ENCODE measurements at regions not wholly inside any gene's neighbourhood (a gene's known extent, or its start where the extent isn't known, plus 50 kb on each side); places are given as distances from the start of the nearest gene placed in this dataset.
A peak's percentile ranks its signal among the peaks of the same experiment; 100 is the strongest.
"Not testable (repeated sequence)": the region's sequence is repeated elsewhere in the genome, so short reads cannot be mapped to it uniquely, and the experiment has no call there.

DNA sequence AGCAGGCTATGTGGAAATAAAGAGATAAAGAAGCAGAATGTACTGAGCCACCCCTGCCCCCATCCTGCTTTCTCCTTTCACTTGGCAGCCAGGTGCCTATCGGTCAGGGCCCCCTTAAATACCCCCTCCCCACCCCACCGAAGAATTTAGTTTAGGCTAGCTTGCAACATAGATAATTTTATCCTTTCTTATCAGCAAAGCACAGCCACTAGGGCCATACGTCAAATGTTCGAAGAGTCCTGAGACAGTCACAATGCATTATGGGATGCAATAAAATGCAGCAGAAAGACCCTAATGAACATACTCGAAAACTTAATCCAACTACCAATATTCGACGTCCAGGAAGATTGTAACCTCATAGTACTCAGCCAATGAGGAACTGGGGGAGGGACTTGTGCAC is 71.4 kb downstream of the ZNF195 start:
- 28% methylated on average over 3 of the region's 7 CpGs for WGBS
- H3K27me3 ChIP-seq (ENCODE audit: control insufficient read depth, insufficient read depth); ATAC-seq; DNase-seq; H3K9me3 ChIP-seq (ENCODE audit: control insufficient read depth, low read length); H3K4me1 ChIP-seq (ENCODE audit: control insufficient read depth, insufficient read depth, low read length); H3K4me3 ChIP-seq (ENCODE audit: low read length); H3K27ac ChIP-seq (ENCODE audit: low read length); intact Hi-C loops (cut with DNase I): not testable (repeated sequence)

DNA sequence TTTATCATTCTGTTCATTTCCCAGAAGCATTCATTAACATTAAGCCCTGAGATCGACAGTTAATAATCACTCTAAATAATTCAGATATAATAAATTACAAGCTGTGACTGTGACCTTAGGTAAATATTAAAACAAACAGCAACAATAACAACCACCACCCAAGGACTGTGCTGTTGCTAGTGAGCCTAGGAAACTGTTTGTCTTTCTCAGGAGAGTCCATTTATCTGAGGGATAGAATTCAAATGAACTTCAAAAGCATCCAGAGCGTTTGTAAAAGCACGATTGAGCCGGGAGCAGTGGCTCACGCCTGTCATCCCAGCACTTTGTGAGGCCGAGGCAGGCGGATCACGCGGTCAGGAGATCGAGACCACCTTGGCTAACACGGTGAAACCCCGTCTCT is 68.8 kb upstream of the MRGPRE start:
- H3K4me3 ChIP-seq (ENCODE audit: low read length); intact Hi-C loops (cut with DNase I); DNase-seq; H3K27me3 ChIP-seq (ENCODE audit: control insufficient read depth, insufficient read depth); H3K27ac ChIP-seq (ENCODE audit: low read length); ATAC-seq; H3K4me1 ChIP-seq (ENCODE audit: control insufficient read depth, insufficient read depth, low read length); H3K9me3 ChIP-seq (ENCODE audit: control insufficient read depth, low read length): not testable (repeated sequence)
- WGBS, result no CpG with 5 or more reads among the region's 12 CpGs

DNA sequence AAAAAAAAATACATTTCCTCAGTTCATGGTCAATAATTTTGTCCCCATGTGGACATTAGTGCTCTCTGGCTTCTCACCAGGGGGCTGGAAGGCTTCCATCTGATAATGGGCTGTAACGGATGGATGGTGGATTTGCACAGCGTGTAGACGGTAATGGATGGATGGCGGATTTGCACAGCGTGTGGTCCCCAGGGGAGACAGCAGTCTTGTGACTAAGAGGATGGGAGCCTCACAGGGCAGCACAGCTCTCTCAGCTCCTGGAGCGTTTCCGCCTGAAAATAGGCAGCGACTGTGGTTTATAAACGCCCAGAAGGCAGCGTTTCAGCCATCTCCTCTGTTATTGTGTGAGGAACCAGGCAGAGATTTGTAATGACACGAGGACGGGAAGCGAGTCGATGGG is 68.4 kb upstream of the MRGPRE start:
- ATAC-seq; H3K4me3 ChIP-seq (ENCODE audit: low read length); H3K27ac ChIP-seq (ENCODE audit: low read length); H3K4me1 ChIP-seq (ENCODE audit: control insufficient read depth, insufficient read depth, low read length); DNase-seq; intact Hi-C loops (cut with DNase I); H3K9me3 ChIP-seq (ENCODE audit: control insufficient read depth, low read length); H3K27me3 ChIP-seq (ENCODE audit: control insufficient read depth, insufficient read depth): not testable (repeated sequence)
- no CpG with 5 or more reads among the region's 14 CpGs for WGBS

DNA sequence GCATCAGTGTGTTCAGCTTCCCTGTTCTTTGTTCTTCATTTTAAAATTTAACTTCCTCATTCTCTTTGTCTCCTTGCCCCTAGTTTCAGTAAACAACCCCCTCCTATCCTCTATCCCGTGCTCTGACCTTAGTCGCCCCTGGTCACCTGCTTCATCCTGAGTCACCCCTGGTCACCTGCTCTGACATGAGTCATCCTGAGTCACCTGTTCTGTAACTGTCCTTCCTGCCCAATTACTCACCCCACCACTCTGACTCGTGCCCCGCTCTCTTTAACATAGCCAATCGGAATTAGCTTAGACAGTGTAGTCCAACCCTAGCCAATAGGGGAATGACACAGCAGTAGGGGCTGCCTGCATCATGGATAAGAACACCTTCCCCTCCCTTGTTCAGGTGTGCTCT is 65.6 kb upstream of the MRGPRE start:
- H3K27ac ChIP-seq (ENCODE audit: low read length); intact Hi-C loops (cut with DNase I); ATAC-seq; H3K4me1 ChIP-seq (ENCODE audit: control insufficient read depth, insufficient read depth, low read length); H3K4me3 ChIP-seq (ENCODE audit: low read length); DNase-seq; H3K9me3 ChIP-seq (ENCODE audit: control insufficient read depth, low read length); H3K27me3 ChIP-seq (ENCODE audit: control insufficient read depth, insufficient read depth): not testable (repeated sequence)
- WGBS, result 93% methylated on average over 2 of the region's 5 CpGs

DNA sequence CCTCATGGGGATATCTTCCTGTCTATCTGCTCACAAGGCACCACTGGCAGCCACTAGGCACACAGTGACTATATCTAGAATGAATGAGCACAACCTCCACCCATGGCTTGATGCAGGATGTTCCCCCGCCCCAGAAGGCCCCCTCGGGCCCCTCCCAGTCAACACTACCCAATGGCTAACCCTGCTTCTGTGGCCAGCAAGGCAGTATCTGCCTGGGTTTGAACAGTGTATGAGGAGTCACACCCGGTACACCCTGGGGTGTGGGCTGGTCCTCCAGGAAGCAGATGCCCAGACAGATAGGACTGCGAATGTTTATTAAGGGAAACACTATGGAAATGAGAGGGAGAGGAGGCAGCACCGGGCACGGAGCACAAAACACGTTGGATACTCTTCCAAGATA is 58.3 kb upstream of the MRGPRE start:
- 72% methylated on average over 2 of the region's 7 CpGs for WGBS
- H3K4me3 ChIP-seq (ENCODE audit: low read length); DNase-seq; H3K9me3 ChIP-seq (ENCODE audit: control insufficient read depth, low read length); H3K27me3 ChIP-seq (ENCODE audit: control insufficient read depth, insufficient read depth); H3K27ac ChIP-seq (ENCODE audit: low read length); H3K4me1 ChIP-seq (ENCODE audit: control insufficient read depth, insufficient read depth, low read length); intact Hi-C loops (cut with DNase I): not testable (repeated sequence)
- peak in 1 of 2 donors; percentile 95 for ATAC-seq

DNA sequence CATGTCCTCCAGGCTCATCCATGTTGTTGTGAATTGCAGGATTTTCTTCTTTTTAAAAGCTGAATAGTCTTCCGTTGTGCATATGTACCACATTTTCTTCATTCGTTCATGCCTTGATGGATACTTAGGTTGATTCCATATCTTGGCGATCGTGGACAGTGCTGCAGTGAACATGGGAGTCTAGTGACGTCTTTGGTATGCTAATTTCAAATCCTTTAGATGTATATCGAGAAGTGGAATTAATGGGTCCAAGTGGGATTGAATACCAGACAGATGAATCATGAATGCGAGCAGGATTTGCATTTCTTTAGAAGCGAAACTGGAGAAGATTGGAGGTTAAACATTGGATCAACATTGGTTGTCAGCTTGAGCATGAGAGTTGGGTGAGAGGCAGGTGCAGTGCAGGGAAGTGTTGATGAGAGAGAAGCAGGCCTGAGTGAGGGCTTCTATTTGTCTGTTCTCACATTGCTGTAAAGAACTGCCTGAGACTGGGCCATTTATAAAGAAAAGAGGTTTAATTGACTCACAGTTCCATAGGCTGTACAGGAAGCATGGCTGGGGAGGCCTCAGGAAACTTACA is 55.2 kb upstream of the MRGPRE start:
- intact Hi-C loops (cut with DNase I); DNase-seq; H3K4me1 ChIP-seq (ENCODE audit: control insufficient read depth, insufficient read depth, low read length); H3K27ac ChIP-seq (ENCODE audit: low read length); H3K4me3 ChIP-seq (ENCODE audit: low read length); H3K27me3 ChIP-seq (ENCODE audit: control insufficient read depth, insufficient read depth); ATAC-seq; H3K9me3 ChIP-seq (ENCODE audit: control insufficient read depth, low read length): not testable (repeated sequence)
- WGBS, result no CpG with 5 or more reads among the region's 8 CpGs

DNA sequence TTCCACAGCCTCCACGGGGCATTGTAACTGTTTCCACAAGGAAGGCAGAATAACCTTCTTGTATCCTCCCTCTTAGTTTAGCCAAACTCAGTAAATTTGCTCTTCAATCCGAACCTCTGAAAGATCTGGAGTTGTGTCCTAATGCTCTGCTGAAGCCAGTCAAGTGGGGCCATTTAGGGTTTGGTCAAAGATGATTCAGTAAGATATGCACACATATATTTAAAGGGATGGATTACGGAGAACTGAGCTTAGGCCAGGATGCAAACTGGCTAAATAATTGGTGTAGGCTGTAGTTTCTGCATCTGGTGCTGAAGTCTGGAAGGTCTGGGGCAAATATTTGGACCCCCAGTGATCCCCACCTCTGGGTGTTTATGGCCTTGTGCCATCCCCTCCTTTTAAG is 53.0 kb upstream of the MRGPRE start:
- intact Hi-C loops (cut with DNase I); H3K27me3 ChIP-seq (ENCODE audit: control insufficient read depth, insufficient read depth); ATAC-seq; DNase-seq; H3K4me3 ChIP-seq (ENCODE audit: low read length); H3K4me1 ChIP-seq (ENCODE audit: control insufficient read depth, insufficient read depth, low read length); H3K9me3 ChIP-seq (ENCODE audit: control insufficient read depth, low read length); H3K27ac ChIP-seq (ENCODE audit: low read length): not testable (repeated sequence)
- WGBS, result no CpG with 5 or more reads among the region's 3 CpGs

DNA sequence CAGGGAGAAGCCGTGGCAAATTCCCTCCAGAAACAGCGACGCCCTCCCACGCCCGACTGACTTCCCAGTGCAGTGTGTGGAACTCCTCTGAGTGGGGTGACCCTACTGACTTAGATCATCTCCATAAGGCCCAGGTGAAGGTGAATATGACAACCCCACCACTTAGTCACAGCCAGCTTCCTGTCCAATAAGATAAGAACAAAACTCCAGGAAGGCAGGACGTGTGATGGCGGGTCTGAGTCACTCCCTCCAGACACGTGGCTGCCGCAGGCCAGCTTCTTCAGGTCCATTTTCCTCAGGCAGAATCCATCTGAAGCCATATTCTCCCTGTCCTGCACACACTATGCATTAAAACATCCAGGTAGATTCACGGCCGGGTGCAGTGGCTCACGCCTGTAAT is 52.0 kb upstream of the MRGPRE start:
- H3K27ac ChIP-seq (ENCODE audit: low read length); intact Hi-C loops (cut with DNase I); H3K4me1 ChIP-seq (ENCODE audit: control insufficient read depth, insufficient read depth, low read length); ATAC-seq; DNase-seq; H3K4me3 ChIP-seq (ENCODE audit: low read length); H3K9me3 ChIP-seq (ENCODE audit: control insufficient read depth, low read length); H3K27me3 ChIP-seq (ENCODE audit: control insufficient read depth, insufficient read depth): not testable (repeated sequence)
- no CpG with 5 or more reads among the region's 12 CpGs for WGBS

DNA sequence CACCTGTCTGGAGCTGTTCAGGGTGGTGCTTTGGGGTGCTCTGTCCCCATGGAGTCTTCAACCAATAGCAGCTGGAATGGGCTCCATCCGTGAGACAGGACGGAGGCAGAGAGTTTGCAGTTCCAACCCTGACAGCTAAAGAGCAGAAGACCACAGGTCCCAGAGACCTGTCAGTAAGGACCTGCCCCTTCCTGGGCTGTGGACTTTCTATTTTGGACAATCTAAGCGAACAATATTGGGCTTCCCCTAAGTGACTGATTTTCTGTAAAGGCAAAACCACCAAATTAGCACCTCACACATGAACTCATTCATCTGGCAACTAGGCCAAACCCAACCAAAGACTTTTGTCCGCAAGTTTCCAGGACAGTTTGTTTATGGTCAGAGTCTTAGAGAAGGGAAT is 50.5 kb upstream of the MRGPRE start:
- H3K9me3 ChIP-seq (ENCODE audit: control insufficient read depth, low read length); H3K4me3 ChIP-seq (ENCODE audit: low read length); intact Hi-C loops (cut with DNase I); H3K27me3 ChIP-seq (ENCODE audit: control insufficient read depth, insufficient read depth); H3K4me1 ChIP-seq (ENCODE audit: control insufficient read depth, insufficient read depth, low read length); ATAC-seq; DNase-seq; H3K27ac ChIP-seq (ENCODE audit: low read length): not testable (repeated sequence)
- WGBS, result 87% methylated on average over 1 of the region's 4 CpGs
